ENCODE measurements at regions not wholly inside any gene's neighbourhood (a gene's known extent, or its start where the extent isn't known, plus 50 kb on each side); places are given as distances from the start of the nearest gene placed in this dataset.

GRCh38 chr1:38569932-38570656, 289.5 kb downstream of the RRAGC start:
- Mint-ChIP-seq H3K36me3 (no peaks in the 10 kb centered on the region), H3K9me3 (no peaks in the 10 kb centered on the region), H3K27me3 (peaks cover 15% of the 10 kb centered on the region), H3K27ac (no peak overlapping the region), H3K4me1 (ENCODE audit: low read depth) (no peaks in the 10 kb centered on the region), H3K4me3 (no peak overlapping the region)
- ChIA-PET CTCF (interaction anchor here (0.6 kb wide), 1 partner anchor 9 kb away, joined by 3 read pairs; no protein-coding TSS in a partner anchor), POLR2A (no interaction called here)
- intact Hi-C loops (cut with micrococcal nuclease): no loop called here
- no peak for DNase-seq

- intact Hi-C loops (cut with micrococcal nuclease): no loop called here
- H3K9me3 Mint-ChIP-seq: no peaks in the 10 kb centered on the region
- H3K4me1 Mint-ChIP-seq (ENCODE audit: low read depth): peaks cover 10% of the 10 kb centered on the region
- DNase-seq: no peak
- H3K36me3 Mint-ChIP-seq: no peaks in the 10 kb centered on the region
- CTCF ChIA-PET: interaction anchor here (0.6 kb wide), 1 partner anchor 98 kb away, joined by 3 read pairs; no protein-coding TSS in a partner anchor
- peaks cover 25% of the 10 kb centered on the region for H3K27me3 Mint-ChIP-seq
- H3K27ac Mint-ChIP-seq: no peak overlapping the region
- H3K4me3 Mint-ChIP-seq: no peak overlapping the region
- POLR2A ChIA-PET: no interaction called here
Measured at GRCh38 chr1:38568061-38568857, 291.3 kb downstream of the RRAGC start.

GRCh38 chr1:38567401-38567800, 292.2 kb downstream of the RRAGC start:
- H3K4me3 Mint-ChIP-seq: no peak overlapping the region
- no peaks in the 10 kb centered on the region for H3K36me3 Mint-ChIP-seq
- intact Hi-C loops (cut with micrococcal nuclease): no loop called here
- no peak overlapping the region for H3K27ac Mint-ChIP-seq
- POLR2A ChIA-PET: no interaction called here
- peaks cover 10% of the 10 kb centered on the region for H3K4me1 Mint-ChIP-seq (ENCODE audit: low read depth)
- H3K9me3 Mint-ChIP-seq: no peaks in the 10 kb centered on the region
- no peak for DNase-seq
- peaks cover 32% of the 10 kb centered on the region for H3K27me3 Mint-ChIP-seq
- CTCF ChIA-PET: no interaction called here

GRCh38 chr1:38565020-38565491, 294.5 kb downstream of the RRAGC start:
- DNase-seq: no peak
- CTCF ChIA-PET: interaction anchor here (1.2 kb wide), 1 partner anchor 11 kb away, joined by 5 read pairs; no protein-coding TSS in a partner anchor
- Mint-ChIP-seq H3K36me3 (no peaks in the 10 kb centered on the region), H3K27ac (no peak overlapping the region), H3K4me1 (ENCODE audit: low read depth) (peaks cover 28% of the 10 kb centered on the region), H3K9me3 (no peaks in the 10 kb centered on the region), H3K4me3 (no peak overlapping the region), H3K27me3 (peaks cover 29% of the 10 kb centered on the region)
- POLR2A ChIA-PET: no interaction called here
- intact Hi-C loops (cut with micrococcal nuclease): no loop called here

GRCh38 chr1:38563942-38564735, 295.4 kb downstream of the RRAGC start:
- Mint-ChIP-seq H3K4me3 (no peak overlapping the region), H3K27me3 (peaks cover 27% of the 10 kb centered on the region), H3K9me3 (no peaks in the 10 kb centered on the region), H3K36me3 (no peaks in the 10 kb centered on the region), H3K4me1 (ENCODE audit: low read depth) (peaks cover 38% of the 10 kb centered on the region), H3K27ac (no peak overlapping the region)
- CTCF ChIA-PET: interaction anchor here (1.2 kb wide), 1 partner anchor 12 kb away, joined by 5 read pairs; no protein-coding TSS in a partner anchor
- intact Hi-C loops (cut with micrococcal nuclease): no loop called here
- no peak for DNase-seq
- POLR2A ChIA-PET: no interaction called here

GRCh38 chr1:38561725-38562124, 297.8 kb downstream of the RRAGC start:
- no peak for DNase-seq
- Mint-ChIP-seq H3K27ac (no peak overlapping the region), H3K4me1 (ENCODE audit: low read depth) (peaks cover 47% of the 10 kb centered on the region), H3K36me3 (no peaks in the 10 kb centered on the region), H3K9me3 (no peaks in the 10 kb centered on the region), H3K27me3 (peaks cover 27% of the 10 kb centered on the region), H3K4me3 (no peak overlapping the region)
- ChIA-PET POLR2A (no interaction called here), CTCF (interaction anchor here (0.6 to 1.1 kb wide), 2 partner anchors 9 to 274 kb away, joined by 3 read pairs; no protein-coding TSS in a partner anchor)
- intact Hi-C loops (cut with micrococcal nuclease): no loop called here

GRCh38 chr1:38561110-38561509, 298.5 kb downstream of the RRAGC start:
- Mint-ChIP-seq H3K4me1 (ENCODE audit: low read depth) (peaks cover 50% of the 10 kb centered on the region), H3K36me3 (no peaks in the 10 kb centered on the region), H3K27me3 (peaks cover 23% of the 10 kb centered on the region), H3K4me3 (no peak overlapping the region), H3K27ac (no peak overlapping the region), H3K9me3 (no peaks in the 10 kb centered on the region)
- DNase-seq: no peak
- ChIA-PET CTCF (interaction anchor here (0.6 to 1.1 kb wide), 2 partner anchors 9 to 274 kb away, joined by 3 read pairs; no protein-coding TSS in a partner anchor), POLR2A (no interaction called here)
- intact Hi-C loops (cut with micrococcal nuclease): no loop called here

- no peaks in the 10 kb centered on the region for H3K9me3 Mint-ChIP-seq
- no peak overlapping the region for H3K4me3 Mint-ChIP-seq
- CTCF ChIA-PET: no interaction called here
- no peaks in the 10 kb centered on the region for H3K36me3 Mint-ChIP-seq
- H3K27ac Mint-ChIP-seq: peak overlapping the region; percentile 40
- DNase-seq: no peak
- H3K27me3 Mint-ChIP-seq: peaks cover 21% of the 10 kb centered on the region
- POLR2A ChIA-PET: interaction anchor here (1.4 kb wide), 1 partner anchor 533 kb away, joined by 6 read pairs; no protein-coding TSS in a partner anchor
- H3K4me1 Mint-ChIP-seq (ENCODE audit: low read depth): peaks cover 50% of the 10 kb centered on the region
- intact Hi-C loops (cut with micrococcal nuclease): no loop called here
Measured at GRCh38 chr1:38560457-38560856, 299.1 kb downstream of the RRAGC start.

GRCh38 chr1:38559446-38560165, 300.0 kb downstream of the RRAGC start:
- peak overlapping the region; percentile 77 for H3K27ac Mint-ChIP-seq
- intact Hi-C loops (cut with micrococcal nuclease): loop anchor here (2.0 kb wide), 1 partner anchor 25 kb away; no protein-coding TSS in a partner anchor
- peaks cover 19% of the 10 kb centered on the region for H3K27me3 Mint-ChIP-seq
- no peaks in the 10 kb centered on the region for H3K9me3 Mint-ChIP-seq
- DNase-seq: peak; percentile 93
- peaks cover 50% of the 10 kb centered on the region for H3K4me1 Mint-ChIP-seq (ENCODE audit: low read depth)
- H3K4me3 Mint-ChIP-seq: peak overlapping the region; percentile 66
- CTCF ChIA-PET: interaction anchor here (1.1 kb wide), 1 partner anchor 532 kb away, joined by 5 read pairs; no protein-coding TSS in a partner anchor
- no peaks in the 10 kb centered on the region for H3K36me3 Mint-ChIP-seq
- POLR2A ChIA-PET: interaction anchor here (1.4 to 1.9 kb wide), 2 partner anchors 32 to 532 kb away, joined by 4 to 6 read pairs; no protein-coding TSS in a partner anchor

- Mint-ChIP-seq H3K36me3 (no peaks in the 10 kb centered on the region), H3K4me3 (peak overlapping the region; percentile 66), H3K9me3 (no peaks in the 10 kb centered on the region), H3K27ac (peak overlapping the region; percentile 77), H3K4me1 (ENCODE audit: low read depth) (peaks cover 42% of the 10 kb centered on the region), H3K27me3 (peaks cover 14% of the 10 kb centered on the region)
- CTCF ChIA-PET: interaction anchor here (1.1 kb wide), 1 partner anchor 531 kb away, joined by 5 read pairs; no protein-coding TSS in a partner anchor
- DNase-seq: peak; percentile 16
- intact Hi-C loops (cut with micrococcal nuclease): loop anchor here (2.0 kb wide), 1 partner anchor 24 kb away; no protein-coding TSS in a partner anchor
- POLR2A ChIA-PET: interaction anchor here (1.4 to 1.9 kb wide), 2 partner anchors 31 to 531 kb away, joined by 4 to 6 read pairs; no protein-coding TSS in a partner anchor
Measured at GRCh38 chr1:38558500-38559445, 300.8 kb downstream of the RRAGC start.

All from activated CD4-positive, alpha-beta memory T cell treated with anti-CD3 and anti-CD28 coated beads for 36 hours (primary cell).